Neural progenitor cell (in vitro differentiated cells): ENCODE measurements at regions not wholly inside any gene's neighbourhood (a gene's known extent, or its start where the extent isn't known, plus 50 kb on each side); places are given as distances from the start of the nearest gene placed in this dataset.

ENCODE experiments used
- EZH2 ChIP-seq: fragments of 200-600 bp; sonication (generic); IDR thresholded peaks from 2 replicates; pipeline ENCODE4 v1.6.1; 2017; ENCODE audit warnings: antibody characterized with exemption, mild to moderate bottlenecking, moderate library complexity
- TF ChIP-seq, protein P1 (sequence below): fragments of 200-600 bp; sonication (generic); IDR thresholded peaks from 2 replicates; pipeline ENCODE4 v1.5.1; 2017; ENCODE audit warnings: antibody characterized with exemption, mild to moderate bottlenecking

- no peak for TF ChIP-seq EZH2
- TF ChIP-seq, protein P1, sequence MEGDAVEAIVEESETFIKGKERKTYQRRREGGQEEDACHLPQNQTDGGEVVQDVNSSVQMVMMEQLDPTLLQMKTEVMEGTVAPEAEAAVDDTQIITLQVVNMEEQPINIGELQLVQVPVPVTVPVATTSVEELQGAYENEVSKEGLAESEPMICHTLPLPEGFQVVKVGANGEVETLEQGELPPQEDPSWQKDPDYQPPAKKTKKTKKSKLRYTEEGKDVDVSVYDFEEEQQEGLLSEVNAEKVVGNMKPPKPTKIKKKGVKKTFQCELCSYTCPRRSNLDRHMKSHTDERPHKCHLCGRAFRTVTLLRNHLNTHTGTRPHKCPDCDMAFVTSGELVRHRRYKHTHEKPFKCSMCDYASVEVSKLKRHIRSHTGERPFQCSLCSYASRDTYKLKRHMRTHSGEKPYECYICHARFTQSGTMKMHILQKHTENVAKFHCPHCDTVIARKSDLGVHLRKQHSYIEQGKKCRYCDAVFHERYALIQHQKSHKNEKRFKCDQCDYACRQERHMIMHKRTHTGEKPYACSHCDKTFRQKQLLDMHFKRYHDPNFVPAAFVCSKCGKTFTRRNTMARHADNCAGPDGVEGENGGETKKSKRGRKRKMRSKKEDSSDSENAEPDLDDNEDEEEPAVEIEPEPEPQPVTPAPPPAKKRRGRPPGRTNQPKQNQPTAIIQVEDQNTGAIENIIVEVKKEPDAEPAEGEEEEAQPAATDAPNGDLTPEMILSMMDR: no peak
Observed at GRCh38 chr11:27847496-27847895, 147.2 kb upstream of the BDNF start.
